Ishikawa (cell line): ENCODE measurements at regions not wholly inside any gene's neighbourhood (a gene's known extent, or its start where the extent isn't known, plus 50 kb on each side); places are given as distances from the start of the nearest gene placed in this dataset.

ENCODE experiments used
- CEBPB ChIP-seq: IDR thresholded peaks from 2 replicates; pipeline ENCODE4 v1.6.1; 2012
- CREB1 ChIP-seq: IDR thresholded peaks from 2 replicates; pipeline ENCODE4 v1.6.1; 2012; ENCODE audit warnings: low read depth
- EP300 ChIP-seq: IDR thresholded peaks from 2 replicates; pipeline ENCODE4 v1.6.1; 2012; ENCODE audit warnings: borderline replicate concordance
- RAD21 ChIP-seq: IDR thresholded peaks from 2 replicates; pipeline ENCODE4 v1.6.1; 2012; ENCODE audit warnings: low read depth
- REST ChIP-seq: IDR thresholded peaks from 2 replicates; pipeline ENCODE4 v1.6.1; 2012; ENCODE audit warnings: low read depth, mild to moderate bottlenecking
- TCF12 ChIP-seq: IDR thresholded peaks from 2 replicates; pipeline ENCODE4 v1.6.1; 2012; ENCODE audit warnings: low read depth
- YY1 ChIP-seq: IDR thresholded peaks from 2 replicates; pipeline ENCODE4 v1.6.1; 2012; ENCODE audit warnings: low read depth

- TF ChIP-seq REST, result no peak
- TF ChIP-seq CEBPB, result no peak
- TF ChIP-seq TCF12, result no peak
- TF ChIP-seq CREB1, result no peak
- no peak for TF ChIP-seq EP300
- TF ChIP-seq RAD21, result no peak
- no peak for TF ChIP-seq YY1
Measured at GRCh38 chr3:8173892-8174291, 327.7 kb upstream of the LMCD1 start.
